ENCODE measurements at regions not wholly inside any gene's neighbourhood (a gene's known extent, or its start where the extent isn't known, plus 50 kb on each side); places are given as distances from the start of the nearest gene placed in this dataset.

GRCh38 chr17:6940186-6940649 is 55.6 kb upstream of the ALOX12 start:
- DNase-seq (ENCODE audit: low read depth) = no peak

- DNase-seq (ENCODE audit: low read depth) = no peak
Measured at GRCh38 chr17:6941989-6942388, 53.9 kb upstream of the ALOX12 start.

GRCh38 chr17:6943406-6943805 is 52.4 kb upstream of the ALOX12 start:
- no peak for DNase-seq (ENCODE audit: low read depth)
